ENCODE measurements at regions not wholly inside any gene's neighbourhood (a gene's known extent, or its start where the extent isn't known, plus 50 kb on each side); places are given as distances from the start of the nearest gene placed in this dataset.

- TF ChIP-seq CTCF (IDR thresholded peaks at IDR 0.05; ENCODE audit: unreplicated experiment): no peak
- intact Hi-C loops (cut with micrococcal nuclease): no loop called here
- no TSS peak for BruUV-seq (replicated peaks)
- peaks cover 3% of the 10 kb centered on the region for H3K27me3 Mint-ChIP-seq (ENCODE audit: insufficient read depth, unreplicated experiment)
- ChIA-PET POLR2A (interaction anchor here (0.6 kb wide), 1 partner anchor 198 kb away, joined by 3 read pairs; no protein-coding TSS in a partner anchor), CTCF (interaction anchor here (0.6 kb wide), 1 partner anchor 16 kb away, joined by 3 read pairs; no protein-coding TSS in a partner anchor)
- DNase-seq (ENCODE audit: unreplicated experiment): no peak
- no peaks in the 10 kb centered on the region for H3K9me3 Mint-ChIP-seq (ENCODE audit: unreplicated experiment)
- H3K4me1 Mint-ChIP-seq (ENCODE audit: insufficient read depth, unreplicated experiment): no peaks in the 10 kb centered on the region
- no peak overlapping the region for H3K27ac Mint-ChIP-seq (ENCODE audit: low read depth, unreplicated experiment)
- H3K36me3 Mint-ChIP-seq (ENCODE audit: insufficient read depth, unreplicated experiment): no peaks in the 10 kb centered on the region
- H3K4me3 Mint-ChIP-seq (ENCODE audit: unreplicated experiment): no peak overlapping the region
These were observed 114.9 kb downstream of the RRAGC start for GRCh38 chr1:38744452-38745350.

- Mint-ChIP-seq H3K27ac (ENCODE audit: low read depth, unreplicated experiment) (no peak overlapping the region), H3K36me3 (ENCODE audit: insufficient read depth, unreplicated experiment) (no peaks in the 10 kb centered on the region), H3K27me3 (ENCODE audit: insufficient read depth, unreplicated experiment) (no peaks in the 10 kb centered on the region), H3K4me1 (ENCODE audit: insufficient read depth, unreplicated experiment) (no peaks in the 10 kb centered on the region), H3K9me3 (ENCODE audit: unreplicated experiment) (no peaks in the 10 kb centered on the region), H3K4me3 (ENCODE audit: unreplicated experiment) (no peak overlapping the region)
- no TSS peak for BruUV-seq (replicated peaks)
- POLR2A ChIA-PET: no interaction called here
- no peak for TF ChIP-seq CTCF (IDR thresholded peaks at IDR 0.05; ENCODE audit: unreplicated experiment)
- CTCF ChIA-PET: no interaction called here
- intact Hi-C loops (cut with micrococcal nuclease): no loop called here
- DNase-seq (ENCODE audit: unreplicated experiment): no peak
These were observed 116.4 kb downstream of the RRAGC start for GRCh38 chr1:38743184-38743583.

DNA sequence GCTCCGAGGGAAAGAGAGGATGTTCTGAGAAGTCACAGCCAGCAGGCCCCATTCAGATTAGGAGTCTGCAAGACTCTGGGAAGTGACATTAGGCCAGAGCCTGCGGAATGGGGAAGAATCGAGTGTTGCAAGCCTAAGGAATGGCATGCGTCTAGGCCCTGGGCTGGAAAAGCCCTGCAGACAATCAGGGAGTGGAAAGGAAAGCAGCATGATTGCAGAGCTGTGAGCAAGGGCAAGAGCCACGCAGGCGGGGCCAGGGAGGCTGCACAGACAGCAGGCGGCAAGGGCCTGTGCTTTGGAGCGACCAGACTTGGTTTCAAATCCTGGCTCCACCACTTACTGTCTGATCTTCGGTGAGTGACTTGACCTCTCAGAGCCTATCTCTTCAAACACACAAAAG is 118.2 kb downstream of the RRAGC start:
- BruUV-seq (replicated peaks): no TSS peak

More for the DNA sequence above, 118.2 kb downstream of the RRAGC start:
- Mint-ChIP-seq H3K36me3 (ENCODE audit: insufficient read depth, unreplicated experiment) (no peaks in the 10 kb centered on the region), H3K4me3 (ENCODE audit: unreplicated experiment) (no peak overlapping the region), H3K4me1 (ENCODE audit: insufficient read depth, unreplicated experiment) (no peaks in the 10 kb centered on the region), H3K27me3 (ENCODE audit: insufficient read depth, unreplicated experiment) (no peaks in the 10 kb centered on the region), H3K27ac (ENCODE audit: low read depth, unreplicated experiment) (no peak overlapping the region), H3K9me3 (ENCODE audit: unreplicated experiment) (no peaks in the 10 kb centered on the region)
- TF ChIP-seq CTCF (IDR thresholded peaks at IDR 0.05; ENCODE audit: unreplicated experiment): no peak
- intact Hi-C loops (cut with micrococcal nuclease): no loop called here
- CTCF ChIA-PET: interaction anchor here (0.6 to 0.7 kb wide), 2 partner anchors 9 to 714 kb away, joined by 3 to 5 read pairs; no protein-coding TSS in a partner anchor
- DNase-seq (ENCODE audit: unreplicated experiment): no peak
- POLR2A ChIA-PET: no interaction called here
